Vagina (tissue), 2 donors: ENCODE measurements at regions not wholly inside any gene's neighbourhood (a gene's known extent, or its start where the extent isn't known, plus 50 kb on each side); places are given as distances from the start of the nearest gene placed in this dataset.

Experiments used
- POLR2A ChIP-seq, 2 donors: fragments of 450-650 bp; IDR thresholded peaks; one replicate each; pipeline ENCODE4 v1.6.1; 2017; ENCODE audit warnings: antibody characterized with exemption in 2 of 2, mild to moderate bottlenecking in 2 of 2, moderate library complexity in 2 of 2
- POLR2AphosphoS5 ChIP-seq, 2 donors: sonication (generic); formaldehyde crosslinking; IDR thresholded peaks; one replicate each; pipeline ENCODE4 v1.9.0; 2017; ENCODE audit warnings: antibody characterized with exemption in 2 of 2, mild to moderate bottlenecking in 2 of 2, low read depth in 1 of 2; ENCODE audit not compliant: insufficient read depth in 1 of 2
- TF ChIP-seq, protein P1 (sequence below), 3 experiments: fragments of 450-650 bp in 2 of 3; fragments of 200-600 bp in 1 of 3; sonication (generic) in 1 of 3; IDR thresholded peaks; one replicate each; pipeline ENCODE4 v1.5.1; 2017 to 2019; ENCODE audit warnings: antibody characterized with exemption in 3 of 3, mild to moderate bottlenecking in 2 of 3, moderate library complexity in 2 of 3

DNA sequence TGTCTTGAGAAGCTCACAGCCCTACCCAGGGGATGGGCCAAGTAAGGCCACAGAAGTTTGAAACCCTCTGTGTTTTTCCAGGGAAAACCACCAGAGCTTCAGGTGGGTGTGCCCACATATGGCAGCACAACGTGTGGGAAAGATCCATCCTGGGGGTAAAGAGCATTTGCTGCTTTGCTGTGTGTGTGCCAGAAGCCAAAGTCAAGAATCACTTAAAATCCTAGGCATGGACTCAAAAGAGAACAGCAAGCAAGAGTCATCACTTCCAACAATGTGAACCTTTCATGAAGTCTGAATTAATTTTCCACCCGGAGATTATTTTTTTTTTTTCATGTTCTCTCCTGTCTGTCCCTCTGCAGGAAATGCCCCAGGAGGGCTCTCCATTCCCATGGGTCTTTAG is 308.2 kb upstream of the SGK1 start:
- TF ChIP-seq, protein P1, sequence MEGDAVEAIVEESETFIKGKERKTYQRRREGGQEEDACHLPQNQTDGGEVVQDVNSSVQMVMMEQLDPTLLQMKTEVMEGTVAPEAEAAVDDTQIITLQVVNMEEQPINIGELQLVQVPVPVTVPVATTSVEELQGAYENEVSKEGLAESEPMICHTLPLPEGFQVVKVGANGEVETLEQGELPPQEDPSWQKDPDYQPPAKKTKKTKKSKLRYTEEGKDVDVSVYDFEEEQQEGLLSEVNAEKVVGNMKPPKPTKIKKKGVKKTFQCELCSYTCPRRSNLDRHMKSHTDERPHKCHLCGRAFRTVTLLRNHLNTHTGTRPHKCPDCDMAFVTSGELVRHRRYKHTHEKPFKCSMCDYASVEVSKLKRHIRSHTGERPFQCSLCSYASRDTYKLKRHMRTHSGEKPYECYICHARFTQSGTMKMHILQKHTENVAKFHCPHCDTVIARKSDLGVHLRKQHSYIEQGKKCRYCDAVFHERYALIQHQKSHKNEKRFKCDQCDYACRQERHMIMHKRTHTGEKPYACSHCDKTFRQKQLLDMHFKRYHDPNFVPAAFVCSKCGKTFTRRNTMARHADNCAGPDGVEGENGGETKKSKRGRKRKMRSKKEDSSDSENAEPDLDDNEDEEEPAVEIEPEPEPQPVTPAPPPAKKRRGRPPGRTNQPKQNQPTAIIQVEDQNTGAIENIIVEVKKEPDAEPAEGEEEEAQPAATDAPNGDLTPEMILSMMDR (IDR thresholded peaks at IDR 0.05): no peak
- no peak for TF ChIP-seq POLR2A (IDR thresholded peaks at IDR 0.05)
- no peak for TF ChIP-seq POLR2AphosphoS5 (IDR thresholded peaks at IDR 0.05; ENCODE audit: insufficient read depth in 1 of 2, low read depth in 1 of 2)
